GM10266 (cell line): ENCODE measurements at regions not wholly inside any gene's neighbourhood (a gene's known extent, or its start where the extent isn't known, plus 50 kb on each side); places are given as distances from the start of the nearest gene placed in this dataset.

Experiments used
- DNase-seq: peaks from one replicate; pipeline ENCODE4 v3.0.0; 2012; ENCODE audit errors: extremely low spot score
- TF ChIP-seq, protein P1 (sequence below): IDR thresholded peaks from 2 replicates; pipeline ENCODE4 v1.5.1; 2012; ENCODE audit warnings: mild to moderate bottlenecking, low read depth; ENCODE audit not compliant: control insufficient read depth, insufficient read depth; ENCODE audit errors: missing control alignments

DNA sequence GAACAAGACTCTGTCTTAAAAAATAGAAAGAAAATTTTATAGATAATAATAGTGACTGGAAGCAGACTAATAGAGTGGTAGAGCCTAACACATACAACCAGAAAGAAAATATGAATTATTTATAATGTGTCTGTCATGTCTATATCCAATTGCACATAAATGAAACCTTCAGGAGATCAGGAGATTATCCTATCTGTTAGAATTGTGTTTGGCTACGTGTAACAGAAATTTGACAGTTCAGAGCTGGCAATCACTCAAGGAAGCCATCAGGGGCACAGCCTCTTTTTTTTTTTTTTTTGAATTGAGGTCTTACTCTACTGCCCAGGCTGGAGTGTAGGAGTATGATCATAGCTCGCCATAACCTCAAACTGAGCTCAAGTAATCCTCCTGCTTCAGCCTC, 157.2 kb downstream of the TGFB2 start:
- TF ChIP-seq, protein P1, sequence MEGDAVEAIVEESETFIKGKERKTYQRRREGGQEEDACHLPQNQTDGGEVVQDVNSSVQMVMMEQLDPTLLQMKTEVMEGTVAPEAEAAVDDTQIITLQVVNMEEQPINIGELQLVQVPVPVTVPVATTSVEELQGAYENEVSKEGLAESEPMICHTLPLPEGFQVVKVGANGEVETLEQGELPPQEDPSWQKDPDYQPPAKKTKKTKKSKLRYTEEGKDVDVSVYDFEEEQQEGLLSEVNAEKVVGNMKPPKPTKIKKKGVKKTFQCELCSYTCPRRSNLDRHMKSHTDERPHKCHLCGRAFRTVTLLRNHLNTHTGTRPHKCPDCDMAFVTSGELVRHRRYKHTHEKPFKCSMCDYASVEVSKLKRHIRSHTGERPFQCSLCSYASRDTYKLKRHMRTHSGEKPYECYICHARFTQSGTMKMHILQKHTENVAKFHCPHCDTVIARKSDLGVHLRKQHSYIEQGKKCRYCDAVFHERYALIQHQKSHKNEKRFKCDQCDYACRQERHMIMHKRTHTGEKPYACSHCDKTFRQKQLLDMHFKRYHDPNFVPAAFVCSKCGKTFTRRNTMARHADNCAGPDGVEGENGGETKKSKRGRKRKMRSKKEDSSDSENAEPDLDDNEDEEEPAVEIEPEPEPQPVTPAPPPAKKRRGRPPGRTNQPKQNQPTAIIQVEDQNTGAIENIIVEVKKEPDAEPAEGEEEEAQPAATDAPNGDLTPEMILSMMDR: no peak
- no peak for DNase-seq

DNA sequence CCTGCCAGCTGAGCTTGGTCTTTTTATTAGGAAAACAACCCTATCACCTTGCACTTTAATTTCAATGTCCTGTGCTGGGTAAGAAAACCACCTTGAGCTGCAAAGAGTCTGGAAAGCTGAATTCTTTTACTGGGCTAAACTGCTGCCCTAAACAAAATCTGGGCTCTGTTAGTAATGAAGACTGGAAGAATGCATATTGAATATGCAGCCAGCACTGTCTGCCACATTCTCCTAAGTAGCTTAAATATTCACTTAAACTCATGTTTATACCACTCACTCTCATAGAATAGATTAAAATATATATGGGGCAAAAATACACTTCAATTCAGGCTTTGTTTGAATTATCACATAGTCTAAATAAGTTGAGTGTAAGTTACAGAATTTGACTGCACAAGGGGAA, 158.0 kb downstream of the TGFB2 start:
- DNase-seq: no peak
- TF ChIP-seq, protein P1: no peak

DNA sequence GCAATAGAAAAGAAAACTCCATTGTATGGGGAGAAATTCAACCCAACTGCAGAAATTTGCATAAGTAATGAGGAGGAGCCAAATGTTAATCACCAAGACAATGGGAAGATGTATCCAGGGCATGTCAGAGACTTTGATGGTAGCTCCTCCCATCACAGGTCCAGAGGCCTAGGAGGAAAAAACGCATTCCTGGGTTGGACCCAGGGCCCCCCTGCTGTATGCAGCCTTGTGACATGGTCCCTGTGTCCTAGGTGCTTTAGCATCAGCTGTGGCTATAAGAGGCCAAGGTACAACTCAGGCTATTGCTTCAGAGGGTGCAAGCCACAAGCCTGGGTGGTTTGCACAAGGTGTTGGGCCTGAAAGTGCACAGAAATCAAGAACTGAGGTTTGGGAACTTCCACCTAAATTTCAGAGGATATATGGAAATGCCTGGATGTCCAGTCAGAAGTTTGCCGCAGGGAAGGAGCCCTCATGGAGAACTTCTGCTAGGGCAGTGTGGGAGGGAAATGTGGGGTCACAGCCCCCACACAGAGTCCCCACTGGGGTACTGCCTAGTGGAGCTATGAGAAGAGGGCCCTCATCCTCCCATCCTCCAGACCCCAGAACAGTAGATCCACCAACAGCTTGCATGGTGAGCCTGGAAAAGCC, 162.3 kb downstream of the TGFB2 start:
- DNase-seq: no peak
- TF ChIP-seq, protein P1: no peak

DNA sequence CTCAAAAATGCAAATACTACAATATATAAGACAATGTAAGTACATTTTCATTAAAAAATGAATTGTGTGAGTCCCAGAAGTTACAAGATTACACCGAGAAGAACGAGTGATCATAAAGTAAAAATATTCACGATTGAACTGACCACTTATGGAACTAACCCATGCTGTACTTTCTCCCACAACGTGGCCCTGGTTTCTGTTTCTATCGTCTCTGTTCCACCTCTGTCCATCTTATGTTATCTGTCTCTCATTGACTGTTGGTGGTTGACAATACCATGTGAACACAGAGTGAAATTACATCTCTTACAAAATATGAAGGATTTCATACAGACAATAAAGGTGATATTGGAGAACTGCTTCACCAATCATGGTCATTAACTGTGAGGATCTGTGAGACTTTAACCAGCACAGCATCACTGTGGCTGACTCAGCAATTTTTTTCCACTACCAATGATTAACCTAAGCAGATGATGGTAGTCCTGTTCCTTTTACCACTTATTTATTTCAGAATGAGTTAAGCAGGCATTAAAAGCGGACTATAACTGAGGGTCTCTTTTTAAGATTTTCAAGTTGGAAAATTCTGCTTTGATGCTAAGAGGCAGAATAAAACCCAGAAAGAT, 165.1 kb downstream of the TGFB2 start:
- TF ChIP-seq, protein P1: no peak
- no peak for DNase-seq

DNA sequence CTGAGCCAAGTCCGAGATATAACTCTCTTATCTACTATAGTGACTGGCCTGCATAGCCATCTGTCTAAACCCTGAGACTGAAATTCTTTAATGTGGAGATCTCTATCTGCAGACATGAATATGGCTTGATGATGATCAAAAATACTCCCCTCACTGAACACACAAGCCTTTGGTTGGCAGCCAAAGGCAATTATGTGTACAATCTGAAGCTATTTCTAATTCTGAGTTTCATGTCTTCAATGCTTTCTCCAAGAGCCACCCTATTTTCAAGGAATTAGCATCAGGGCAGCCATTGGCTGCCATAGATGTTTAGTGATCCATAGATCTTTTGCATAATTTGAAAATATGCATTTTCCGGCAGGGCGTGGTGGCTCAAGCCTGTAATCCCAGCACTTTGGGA, 168.2 kb downstream of the TGFB2 start:
- TF ChIP-seq, protein P1: no peak
- no peak for DNase-seq

DNA sequence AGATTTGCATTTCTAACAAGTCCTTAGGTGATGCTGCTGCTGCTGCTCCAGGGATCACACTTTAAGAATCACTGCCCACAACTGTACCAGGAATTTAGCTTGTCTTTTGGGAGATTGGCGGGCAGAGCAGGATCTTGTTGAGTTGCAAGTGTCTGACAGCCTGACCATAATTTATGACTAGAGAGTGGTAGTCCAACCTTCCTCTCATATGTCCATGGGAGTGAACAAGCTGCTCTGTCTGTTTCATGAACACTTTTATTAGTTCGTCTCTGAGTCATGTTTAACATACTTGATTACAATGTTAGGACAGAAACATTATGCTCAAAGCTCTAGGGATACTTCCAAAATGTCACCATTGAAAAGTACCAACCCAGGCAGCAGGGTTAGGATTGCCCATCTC, 169.6 kb downstream of the TGFB2 start:
- TF ChIP-seq, protein P1: no peak
- DNase-seq: no peak

DNA sequence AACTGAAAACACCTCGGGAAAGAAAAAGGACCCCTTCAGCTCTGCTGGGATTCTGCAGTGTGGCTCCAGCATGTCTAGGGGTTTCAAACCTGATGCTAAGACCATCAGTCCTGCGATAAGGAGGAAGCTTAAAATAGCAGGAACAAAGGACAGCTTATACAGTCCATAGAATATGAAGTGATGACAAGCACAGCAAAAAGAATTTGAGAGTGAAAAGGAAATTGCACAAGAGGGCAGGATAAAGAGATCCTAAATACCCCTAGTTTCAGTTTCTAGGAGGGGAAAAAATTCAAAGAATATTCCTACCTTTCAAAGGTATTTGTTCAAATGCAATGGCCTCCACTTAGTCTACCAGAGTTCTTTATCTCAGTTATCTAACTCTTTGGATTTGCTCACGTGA, 171.4 kb downstream of the TGFB2 start:
- DNase-seq: no peak
- TF ChIP-seq, protein P1: no peak
